Neutrophil (primary cell): ENCODE measurements at regions not wholly inside any gene's neighbourhood (a gene's known extent, or its start where the extent isn't known, plus 50 kb on each side); places are given as distances from the start of the nearest gene placed in this dataset.

ENCODE experiments used
- H3K27ac ChIP-seq: fragments of 200-600 bp; sonication (generic); 2 replicates; pipeline ENCODE4 v1.5.1; 2016; ENCODE audit warnings: mild to moderate bottlenecking, moderate library complexity
- H3K27me3 ChIP-seq: fragments of 200-600 bp; sonication (generic); 2 replicates; pipeline ENCODE4 v1.6.0; 2016; ENCODE audit warnings: mild to moderate bottlenecking
- H3K36me3 ChIP-seq: fragments of 200-600 bp; sonication (generic); 2 replicates; pipeline ENCODE4 v1.5.1; 2017
- H3K4me1 ChIP-seq, 2 experiments: fragments of 200-600 bp in 1 of 2; sonication (generic) in 1 of 2; 1 replicate in 1 of 2; 2 replicates in 1 of 2; pipeline versions ENCODE4 v1.5.1 to v1.6.1; 2013 to 2016; ENCODE audit warnings: low read depth in 1 of 2, low read length in 1 of 2, mild to moderate bottlenecking in 1 of 2, moderate library complexity in 1 of 2; ENCODE audit not compliant: control insufficient read depth in 1 of 2, insufficient read depth in 1 of 2
- H3K4me3 ChIP-seq, 2 experiments: fragments of 200-600 bp in 1 of 2; sonication (generic) in 1 of 2; 1 replicate in 1 of 2; 2 replicates in 1 of 2; pipeline ENCODE4 v1.5.1; 2013 to 2016; ENCODE audit warnings: low read depth in 1 of 2, low read length in 1 of 2, mild to moderate bottlenecking in 1 of 2, moderate library complexity in 1 of 2
- H3K9me3 ChIP-seq: fragments of 200-600 bp; sonication (generic); 2 replicates; pipeline ENCODE4 v1.5.1; 2016
- CTCF ChIP-seq: fragments of 200-600 bp; sonication (generic); IDR thresholded peaks from 2 replicates; pipeline ENCODE4 v1.5.1; 2016; ENCODE audit warnings: antibody characterized with exemption

- Histone ChIP-seq H3K27me3 (peaks cover 9% of the 10 kb centered on the region), H3K36me3 (no peaks in the 10 kb centered on the region), H3K27ac (no peak overlapping the region), H3K4me1 (no peaks in the 10 kb centered on the region), H3K9me3 (no peaks in the 10 kb centered on the region), H3K4me3 (no peak overlapping the region)
- TF ChIP-seq CTCF: no peak
These were observed 74.6 kb downstream of the NUDT12 start for GRCh38 chr5:103487822-103488493.

GRCh38 chr5:103487218-103487617 is 75.4 kb downstream of the NUDT12 start:
- Histone ChIP-seq H3K27me3 (peaks cover 9% of the 10 kb centered on the region), H3K36me3 (no peaks in the 10 kb centered on the region), H3K4me1 (no peaks in the 10 kb centered on the region), H3K9me3 (no peaks in the 10 kb centered on the region), H3K4me3 (no peak overlapping the region), H3K27ac (no peak overlapping the region)
- TF ChIP-seq CTCF: no peak

GRCh38 chr5:103486739-103487138 is 75.8 kb downstream of the NUDT12 start:
- Histone ChIP-seq H3K27me3 (peaks cover 9% of the 10 kb centered on the region), H3K4me3 (no peak overlapping the region), H3K4me1 (no peaks in the 10 kb centered on the region), H3K36me3 (no peaks in the 10 kb centered on the region), H3K9me3 (no peaks in the 10 kb centered on the region), H3K27ac (no peak overlapping the region)
- no peak for TF ChIP-seq CTCF

- H3K4me3 ChIP-seq: no peak overlapping the region
- peaks cover 0 to 3% of the 10 kb centered on the region in 2 experiments for H3K4me1 ChIP-seq
- no peaks in the 10 kb centered on the region for H3K9me3 ChIP-seq
- H3K27ac ChIP-seq: no peak overlapping the region
- no peaks in the 10 kb centered on the region for H3K27me3 ChIP-seq
- H3K36me3 ChIP-seq: no peaks in the 10 kb centered on the region
- no peak for TF ChIP-seq CTCF
These were observed 82.3 kb downstream of the NUDT12 start for GRCh38 chr5:103480246-103480645.

- Histone ChIP-seq H3K36me3 (no peaks in the 10 kb centered on the region), H3K4me3 (no peak overlapping the region), H3K4me1 (peaks cover 20 to 29% of the 10 kb centered on the region in 2 experiments), H3K27me3 (no peaks in the 10 kb centered on the region), H3K27ac (no peak overlapping the region), H3K9me3 (no peaks in the 10 kb centered on the region)
- no peak for TF ChIP-seq CTCF
These were observed 84.9 kb downstream of the NUDT12 start for GRCh38 chr5:103477678-103478077.
